DMS114 treated with DMSO at 0.1 percent for 48 hours (cell line): ENCODE measurements at regions not wholly inside any gene's neighbourhood (a gene's known extent, or its start where the extent isn't known, plus 50 kb on each side); places are given as distances from the start of the nearest gene placed in this dataset.

Experiments used
- DNase-seq: peaks from one replicate; lab custom pipeline; 2025; ENCODE audit not compliant: unreplicated experiment; lab: John Stamatoyannopoulos, UW

DNA sequence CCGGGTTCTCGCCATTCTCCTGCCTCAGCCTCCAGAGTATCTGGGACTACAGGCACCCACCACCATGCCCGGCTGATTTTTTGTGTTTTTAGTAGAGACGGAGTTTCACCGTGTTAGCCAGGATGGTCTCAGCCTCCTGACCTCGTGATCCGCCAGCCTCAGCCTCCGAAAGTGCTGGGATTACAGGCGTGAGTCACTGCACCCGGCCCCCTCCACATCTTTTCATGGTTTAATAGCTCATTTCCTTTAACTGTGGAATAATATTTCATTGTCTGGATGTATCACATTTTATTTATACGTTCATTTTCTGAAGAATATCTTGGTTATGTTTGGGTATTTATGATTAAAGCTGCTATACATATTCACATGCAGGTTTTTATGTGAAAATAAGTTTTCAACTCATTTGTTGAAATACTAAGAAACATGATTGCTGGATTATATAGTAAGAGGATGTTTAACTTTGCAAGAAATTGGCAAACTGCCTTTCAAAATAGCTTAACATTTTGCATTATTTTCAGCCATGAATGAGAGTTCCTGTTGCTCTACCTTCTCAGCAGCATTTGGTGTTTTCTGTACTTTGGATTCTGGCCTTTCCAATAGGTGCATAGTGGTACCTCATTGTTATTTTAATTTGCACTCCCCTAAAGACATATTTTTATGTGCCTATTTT lies 591.9 kb downstream of the TECRL start:
- no peak for DNase-seq

DNA sequence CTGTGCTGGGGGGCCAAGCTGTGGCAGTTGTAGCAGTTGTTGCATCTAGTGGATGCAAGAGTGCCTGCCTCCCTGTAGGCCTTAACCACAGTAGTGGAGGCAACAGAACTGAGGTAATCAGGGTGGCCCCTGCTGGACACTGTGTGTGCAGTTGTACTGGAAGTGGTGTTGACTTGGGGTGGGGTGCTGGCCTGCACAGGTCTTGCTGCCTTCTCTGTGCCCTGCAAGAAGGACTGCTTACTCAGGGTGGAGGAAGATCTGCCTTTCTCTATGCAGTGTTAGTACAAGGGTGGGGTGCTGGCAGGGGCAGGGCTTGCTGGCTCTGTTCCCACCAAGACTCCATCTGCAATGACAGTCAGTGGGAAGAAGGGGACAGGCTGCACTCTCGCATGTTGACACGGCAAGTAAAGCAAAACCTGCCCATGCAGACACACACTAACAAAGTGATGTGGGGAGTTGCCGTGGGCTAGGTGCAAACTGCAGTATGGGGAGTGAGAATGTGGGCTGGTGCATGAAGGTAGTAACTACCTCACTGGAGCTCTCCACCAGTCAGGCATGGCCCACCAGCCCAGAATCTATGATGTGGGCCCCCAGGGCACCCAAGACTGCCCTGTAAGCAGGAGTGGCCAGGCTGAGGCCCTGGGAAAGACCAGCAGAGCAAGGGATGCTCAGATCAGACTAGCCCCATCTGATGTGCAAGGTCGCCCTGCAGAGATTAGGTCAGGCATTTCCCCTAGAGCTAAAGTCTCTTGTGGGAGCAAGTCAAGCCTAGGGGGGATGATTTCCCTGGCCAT lies 594.9 kb downstream of the TECRL start:
- no peak for DNase-seq

DNA sequence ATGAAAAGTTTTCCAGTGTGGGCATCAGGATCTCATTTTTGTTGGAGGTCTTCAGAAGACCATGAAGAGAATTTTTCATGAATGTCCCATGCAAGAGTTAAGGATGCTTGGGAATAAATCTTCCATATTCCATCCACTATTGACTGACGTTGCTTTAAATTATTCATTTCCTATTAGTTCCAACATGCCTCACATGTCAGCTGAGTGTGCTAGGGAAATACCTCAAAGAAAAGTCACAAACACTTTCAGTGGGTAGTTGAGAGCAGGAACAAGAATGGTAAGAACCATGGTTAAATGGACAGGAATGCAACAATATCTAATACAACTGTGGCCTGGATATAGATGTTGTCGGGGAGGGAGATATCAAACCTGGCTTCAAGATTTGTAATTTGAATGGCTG lies 610.1 kb downstream of the TECRL start:
- no peak for DNase-seq

DNA sequence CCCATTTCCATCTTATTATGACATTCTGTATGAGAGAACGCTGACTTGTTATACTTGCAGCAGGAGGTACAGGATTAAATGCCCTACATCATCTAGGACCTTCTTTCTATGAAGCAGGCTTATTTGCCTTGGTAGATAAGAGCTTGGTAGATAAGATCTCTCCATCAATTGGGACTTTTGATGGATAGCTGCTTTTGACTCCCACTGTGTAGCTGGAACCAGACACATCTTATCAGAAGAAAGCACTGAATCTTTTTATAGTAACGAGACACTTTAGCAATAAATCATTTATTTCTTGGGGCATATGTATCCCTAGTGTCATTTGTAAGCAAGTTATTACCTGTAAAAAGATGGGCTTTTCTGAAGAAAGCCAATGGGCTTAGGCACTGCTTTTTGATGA lies 613.9 kb downstream of the TECRL start:
- no peak for DNase-seq

DNA sequence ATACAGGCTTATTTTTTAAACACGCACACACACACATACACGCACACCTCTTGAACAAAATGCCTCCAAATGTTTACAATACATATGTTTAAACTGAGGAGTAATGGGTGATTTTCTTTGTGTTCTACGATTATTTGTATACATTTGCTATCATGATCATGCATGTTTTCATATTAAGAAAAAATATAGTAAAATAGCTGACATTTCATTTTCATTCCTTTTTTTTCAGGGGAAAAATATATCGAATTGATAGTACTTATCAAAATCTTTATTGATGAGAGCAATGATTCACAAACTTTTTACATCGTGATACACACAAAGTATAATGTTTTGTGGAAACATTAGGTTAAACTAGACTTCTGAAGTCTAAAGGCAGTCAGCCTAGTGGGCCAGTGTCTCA lies 618.9 kb downstream of the TECRL start:
- DNase-seq = no peak

DNA sequence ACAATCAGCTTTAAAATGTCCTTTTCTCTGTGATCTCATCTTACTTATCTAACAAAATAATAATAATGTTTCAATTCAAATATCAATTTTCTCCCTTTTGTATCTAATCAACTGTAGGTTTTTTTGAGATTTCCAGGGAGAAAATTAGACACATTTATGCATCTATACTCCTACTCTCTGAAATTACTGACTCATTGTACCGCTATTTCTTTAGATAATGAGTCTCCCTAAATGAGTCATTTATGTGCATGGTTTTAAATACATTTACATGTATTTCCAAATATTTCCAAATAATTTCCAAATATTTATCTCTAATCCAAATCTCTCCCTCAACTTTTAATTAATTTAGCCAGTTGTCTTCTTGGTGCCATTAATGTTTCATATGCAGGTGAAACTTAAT lies 621.0 kb downstream of the TECRL start:
- DNase-seq = no peak

DNA sequence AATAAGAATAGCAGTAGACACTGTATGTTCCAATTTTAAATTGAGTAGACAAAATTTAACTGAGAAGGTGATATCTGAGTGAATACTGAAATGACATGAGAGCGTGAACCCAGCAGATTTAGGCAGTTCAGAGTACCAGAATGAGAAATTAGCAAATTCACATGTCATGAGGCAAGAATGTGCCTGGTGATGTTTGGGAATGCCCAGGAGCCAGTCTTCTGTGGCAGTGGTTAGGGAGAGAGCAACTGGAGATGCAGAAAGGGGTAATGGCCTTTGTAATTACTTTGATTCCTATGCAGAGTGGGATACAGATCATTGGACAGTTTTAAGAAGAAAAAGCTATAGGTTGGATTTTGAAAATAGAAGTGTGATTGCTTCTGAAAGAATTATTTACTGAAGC lies 621.9 kb downstream of the TECRL start:
- DNase-seq = no peak

DNA sequence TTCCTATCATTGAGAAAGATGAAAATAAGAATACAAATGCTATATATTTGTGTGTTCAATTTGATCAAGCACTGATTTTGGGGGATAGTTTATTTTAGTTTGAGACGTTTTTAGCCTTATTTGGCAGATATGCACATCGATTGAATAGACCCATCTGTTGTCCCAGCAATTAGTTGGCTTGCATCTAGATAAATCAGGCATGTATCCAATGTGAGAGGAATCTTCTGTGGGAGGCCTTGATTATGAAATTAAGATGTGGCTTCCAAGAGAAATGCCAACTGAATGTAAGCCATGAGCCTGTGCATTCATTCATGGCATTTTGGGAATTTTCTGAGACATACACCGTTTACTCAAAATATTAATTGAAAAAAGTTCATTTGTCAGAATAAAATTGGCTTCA lies 623.1 kb downstream of the TECRL start:
- DNase-seq = no peak

DNA sequence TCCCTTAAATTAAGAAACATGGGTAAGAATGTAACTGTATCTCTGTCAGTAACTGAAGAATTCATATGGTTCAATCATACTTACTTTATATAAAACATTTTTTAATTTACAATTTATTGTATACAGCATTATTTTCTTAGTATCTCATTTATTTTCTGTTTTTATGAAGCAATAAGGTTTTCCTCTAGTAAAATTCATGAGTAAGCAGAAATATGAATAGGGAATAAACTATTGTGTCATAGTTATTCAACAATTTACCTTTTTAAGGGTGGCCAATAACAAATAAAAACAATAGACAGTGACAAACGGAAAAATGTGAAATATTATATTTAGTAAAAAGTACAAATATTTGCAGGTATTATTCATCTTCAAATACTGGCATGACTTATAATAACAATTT lies 624.4 kb downstream of the TECRL start:
- DNase-seq = no peak

DNA sequence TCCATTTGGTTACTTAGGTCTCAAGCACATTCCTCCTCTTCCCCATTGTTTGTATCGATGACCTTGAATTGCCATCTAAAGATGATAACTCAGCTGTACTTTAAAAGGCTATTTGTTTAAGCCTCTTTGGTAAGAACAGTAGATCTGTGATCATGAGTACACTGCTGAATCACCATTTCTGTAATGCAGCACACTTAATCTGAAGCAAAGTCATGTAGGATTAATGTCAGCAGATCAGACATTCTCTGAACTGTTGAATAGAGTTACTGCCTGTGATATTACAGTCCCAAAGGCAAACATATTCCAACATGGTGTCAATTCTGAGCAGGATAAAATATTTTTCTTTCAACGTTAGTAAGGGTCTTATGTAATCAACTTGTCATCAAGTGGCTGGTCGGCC lies 631.6 kb downstream of the TECRL start:
- DNase-seq = no peak

DNA sequence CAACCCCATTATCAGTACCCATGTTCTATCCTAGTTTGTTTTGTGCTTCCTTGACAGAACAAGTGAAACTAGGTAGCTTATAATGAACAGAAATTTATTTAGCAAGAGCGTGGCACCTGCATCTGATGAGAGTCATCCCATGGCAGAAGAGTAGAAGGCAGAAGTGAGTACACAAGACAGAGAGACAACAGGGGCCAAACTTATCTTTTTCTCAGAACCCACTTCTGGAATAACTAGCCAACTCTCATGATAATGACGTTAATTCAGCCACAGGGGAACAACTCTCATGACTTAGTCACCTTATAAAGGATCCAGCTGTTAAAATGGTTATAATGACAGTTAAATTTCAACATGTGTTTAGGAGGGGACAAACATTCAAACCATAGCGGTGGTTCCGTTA lies 644.9 kb downstream of the TECRL start:
- no peak for DNase-seq

DNA sequence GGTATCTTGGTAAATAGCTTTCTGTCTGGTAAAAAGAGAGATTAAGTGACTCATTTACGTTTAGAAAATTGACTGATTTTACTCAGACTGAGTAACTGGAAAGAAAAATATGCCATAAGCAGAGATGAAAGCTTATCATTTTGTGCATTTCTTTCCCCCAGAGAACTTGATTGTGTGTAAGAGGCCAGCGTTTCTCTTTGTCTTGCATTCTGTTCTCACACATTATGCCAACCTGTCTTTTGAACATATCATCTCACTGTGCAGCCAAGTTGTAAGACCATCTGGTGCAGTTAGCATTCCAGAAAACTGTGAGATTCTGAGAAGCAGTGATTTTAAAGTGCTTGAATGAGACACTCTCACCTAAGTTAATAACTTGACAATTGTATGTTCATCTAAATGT lies 651.3 kb downstream of the TECRL start:
- no peak for DNase-seq

DNA sequence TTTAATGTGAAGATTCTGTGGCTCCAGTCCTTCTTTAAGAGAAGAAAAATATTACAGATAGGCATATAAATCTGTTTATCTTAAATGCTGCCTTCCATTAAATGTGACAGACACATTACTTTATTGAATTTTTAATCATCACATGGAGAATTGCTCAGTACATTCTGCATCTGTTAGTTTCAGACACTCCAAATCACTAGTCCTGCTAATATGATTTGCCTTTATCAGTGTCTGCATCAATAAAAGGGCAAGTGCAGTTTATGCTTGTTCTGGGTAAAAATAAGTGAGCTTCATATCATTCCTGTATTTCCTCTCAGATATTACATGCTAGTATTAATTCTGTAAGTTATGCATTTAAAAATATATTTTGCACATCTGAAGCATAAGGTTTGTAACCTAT lies 666.4 kb downstream of the TECRL start:
- no peak for DNase-seq

DNA sequence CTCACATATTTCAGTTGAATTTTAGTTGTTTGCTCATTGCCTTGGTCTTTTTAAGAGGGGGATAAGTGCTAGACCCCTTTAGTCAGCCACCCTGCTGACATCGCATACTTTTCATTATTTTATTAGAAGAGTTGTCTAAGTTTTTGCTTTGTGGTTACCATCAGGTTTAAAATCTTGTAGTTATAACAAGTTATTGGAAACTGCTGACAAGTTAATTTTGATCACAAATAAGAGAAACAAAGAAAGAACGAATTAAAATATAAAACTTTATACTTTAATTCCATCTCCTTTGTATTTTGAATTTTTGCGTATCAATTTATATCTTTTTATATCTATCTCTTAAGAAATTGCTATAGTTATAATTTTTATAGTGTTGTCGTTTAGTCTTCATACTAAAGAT lies 679.7 kb downstream of the TECRL start:
- no peak for DNase-seq

DNA sequence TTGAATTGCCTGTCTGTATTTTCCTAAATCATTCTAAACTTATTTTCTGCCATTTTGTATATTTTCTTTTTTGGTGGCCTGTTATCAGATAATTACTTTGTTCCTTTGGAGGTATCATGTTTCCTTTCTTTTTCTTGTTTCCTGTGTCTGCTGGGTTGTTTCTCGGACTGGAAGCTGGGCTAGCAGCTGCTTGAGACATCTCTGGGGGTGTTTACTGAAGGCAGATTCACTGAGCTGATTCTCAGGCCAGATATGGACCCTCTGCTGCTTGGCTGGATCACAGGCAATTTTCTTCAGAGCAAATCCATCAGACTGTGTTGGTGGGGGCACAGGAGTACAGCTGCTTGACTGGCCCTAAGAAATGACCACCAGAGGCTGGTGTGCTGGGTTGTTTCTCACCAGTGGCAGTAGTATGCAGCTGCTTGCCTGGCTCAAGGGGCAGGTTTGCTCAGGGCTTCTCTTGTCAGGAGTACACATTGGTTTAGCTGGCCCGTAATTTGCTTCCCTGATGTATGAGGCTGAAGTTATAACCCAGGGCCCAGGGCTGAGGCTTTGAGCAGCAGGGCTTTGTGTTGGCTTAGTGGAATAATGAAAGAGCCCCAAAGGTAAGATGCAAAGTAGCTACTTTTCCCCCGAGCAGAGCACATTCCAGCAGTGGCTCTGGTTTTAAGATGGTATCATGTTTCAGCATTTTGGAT lies 680.6 kb downstream of the TECRL start:
- no peak for DNase-seq

DNA sequence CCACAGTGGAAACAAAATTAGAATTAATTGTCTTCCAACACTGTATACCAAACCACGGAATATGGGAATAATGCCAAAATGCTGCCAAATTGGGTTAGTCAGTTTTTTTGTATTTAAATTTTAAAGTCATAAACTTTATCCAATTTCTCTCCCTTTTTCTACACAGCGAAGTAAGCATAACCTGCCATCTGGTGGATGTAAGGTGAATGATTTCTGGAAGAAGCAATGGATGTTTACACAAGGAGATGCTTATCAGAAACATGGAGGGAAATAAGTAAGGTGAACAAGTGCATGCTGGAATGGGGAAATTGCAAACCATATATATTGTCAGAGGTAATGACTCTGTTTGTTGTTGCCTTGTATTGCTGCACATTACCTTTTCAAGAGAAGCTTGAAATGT lies 691.9 kb downstream of the TECRL start:
- peak; percentile 2 for DNase-seq

DNA sequence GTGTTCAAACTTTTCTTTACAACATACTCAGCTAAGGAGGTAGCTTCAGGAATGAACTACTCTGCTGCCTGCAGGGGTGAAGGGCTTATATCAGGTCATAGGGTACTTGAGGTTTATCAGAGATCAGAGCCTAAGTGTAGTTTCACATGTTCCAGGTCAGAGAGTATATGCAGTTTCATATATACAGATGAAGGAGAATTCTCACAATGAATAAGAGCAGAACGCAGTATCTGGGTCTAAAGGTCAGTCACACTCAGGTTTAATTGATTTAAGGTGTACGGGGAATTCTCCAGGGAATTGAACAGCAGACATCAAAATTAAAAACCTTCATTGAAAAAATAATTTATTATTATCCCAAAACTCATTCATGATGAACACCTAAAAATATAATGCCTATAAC lies 700.6 kb downstream of the TECRL start:
- no peak for DNase-seq

DNA sequence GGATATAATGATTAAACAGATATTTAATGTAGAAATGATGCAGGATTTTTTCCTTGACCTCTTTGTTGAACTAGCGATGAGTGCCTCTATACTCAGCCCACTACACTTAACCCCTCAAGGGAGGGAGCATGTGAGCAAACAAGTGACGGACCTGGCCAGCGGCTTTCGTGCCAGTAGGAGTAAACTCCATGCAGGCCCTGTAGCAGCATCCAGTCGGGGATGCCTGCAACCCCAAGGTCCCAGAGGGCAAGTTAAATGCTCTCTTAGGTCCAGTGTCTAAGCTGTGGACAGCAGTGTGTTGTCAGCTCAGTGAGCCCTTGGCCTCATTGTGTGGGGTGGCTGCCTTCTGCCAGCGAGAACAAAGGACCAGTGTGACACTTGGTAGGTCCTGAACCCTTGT lies 708.7 kb downstream of the TECRL start:
- DNase-seq = no peak

DNA sequence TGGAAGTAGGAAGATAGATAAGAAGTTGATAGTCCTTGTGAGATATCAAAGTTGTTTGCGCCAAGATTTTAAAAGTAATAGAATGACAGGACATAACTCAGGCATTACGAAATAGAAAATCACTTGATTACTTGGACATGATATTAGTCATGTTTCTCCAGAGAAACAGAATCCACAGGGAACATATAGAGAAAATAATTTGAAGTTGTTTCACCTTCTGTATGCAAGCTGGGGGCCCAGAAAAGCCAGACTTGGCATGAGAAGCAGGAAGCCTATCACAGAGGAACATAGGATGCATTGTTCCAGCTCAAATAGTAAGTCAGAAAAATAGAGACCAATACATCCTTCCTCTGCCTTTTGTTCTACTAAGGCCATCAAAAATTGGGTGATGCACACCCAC lies 715.9 kb downstream of the TECRL start:
- no peak for DNase-seq

DNA sequence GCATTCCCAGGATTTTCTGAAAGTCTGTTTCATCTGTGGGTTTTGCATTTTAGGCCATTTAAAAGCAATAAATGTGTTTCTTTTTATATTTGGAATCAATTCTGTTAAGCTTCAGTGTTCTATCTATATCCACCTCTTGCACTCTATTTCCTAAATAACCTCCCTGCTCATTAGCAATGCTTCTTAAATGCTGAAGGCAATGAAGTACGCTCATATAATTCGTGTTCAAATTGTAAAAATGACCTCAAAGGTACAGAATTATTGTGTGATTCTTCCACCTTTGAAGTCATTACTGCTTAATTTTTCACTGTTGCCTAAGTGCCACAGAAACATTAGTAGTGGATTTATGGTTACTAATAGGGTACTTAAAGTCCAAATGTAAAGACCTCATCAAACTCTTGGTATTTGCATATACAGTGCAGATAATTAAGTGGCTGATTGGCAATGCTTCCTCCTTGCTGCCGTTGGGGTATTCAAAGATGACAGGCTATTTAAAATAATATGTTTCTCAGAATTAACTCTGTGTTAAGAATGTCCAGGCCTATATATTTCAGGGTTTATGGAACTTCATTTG lies 730.8 kb downstream of the TECRL start:
- DNase-seq = no peak

DNA sequence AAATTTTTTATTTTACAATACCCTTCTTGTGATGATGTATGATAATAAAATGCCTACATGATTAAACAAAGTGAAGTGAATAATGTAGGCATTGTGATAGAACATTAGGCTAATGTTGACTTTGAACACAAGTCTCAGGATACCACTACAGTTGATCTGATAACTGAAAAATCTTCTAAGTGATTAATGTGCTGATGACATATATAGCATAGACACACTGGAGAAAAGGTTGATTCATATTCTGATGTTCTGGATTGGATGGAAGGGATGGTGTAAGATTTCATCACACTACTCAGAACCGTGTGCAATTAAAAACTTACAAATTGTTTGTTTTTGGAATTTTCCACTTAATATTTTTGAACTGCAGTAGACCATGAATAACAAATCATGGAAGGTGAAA lies 738.5 kb downstream of the TECRL start:
- DNase-seq = no peak

DNA sequence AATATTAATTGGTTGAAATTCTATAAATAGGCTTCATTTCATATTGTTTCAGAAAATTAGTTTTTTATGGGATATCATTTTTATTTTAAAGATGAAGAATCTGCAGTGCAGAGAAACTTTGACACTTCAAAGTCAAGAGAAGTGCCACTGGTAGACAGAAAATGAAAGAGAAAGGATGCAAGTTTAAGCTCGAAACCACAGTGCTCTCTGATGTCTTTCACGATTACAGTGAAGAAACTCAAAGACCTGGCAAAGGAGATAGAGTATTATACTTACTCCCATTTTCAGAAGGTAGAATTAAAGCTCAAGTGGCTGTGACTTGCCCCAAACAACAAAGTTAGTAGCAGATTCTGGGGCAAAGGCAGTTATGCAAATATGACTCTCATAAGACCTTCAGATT lies 745.4 kb downstream of the TECRL start:
- DNase-seq = no peak
